Erythroblast (primary cell): ENCODE measurements at regions not wholly inside any gene's neighbourhood (a gene's known extent, or its start where the extent isn't known, plus 50 kb on each side); places are given as distances from the start of the nearest gene placed in this dataset.

Experiments used
- GATA1 ChIP-seq: IDR thresholded peaks from 2 replicates; pipeline ENCODE4 v1.6.1; 2011; ENCODE audit warnings: low read depth, mild to moderate bottlenecking, control low read depth, low read length, moderate library complexity
- POLR2A ChIP-seq: IDR thresholded peaks from 2 replicates; pipeline ENCODE4 v1.6.1; 2011; ENCODE audit warnings: mild to moderate bottlenecking, low read length

GRCh38 chr2:91839904-91840868 is 3031.0 kb upstream of the TEKT4 start:
- TF ChIP-seq POLR2A (no peak), GATA1 (no peak)
